SKM-1 treated with dmso at 0.1 percent for 144 hours (cell line): ENCODE measurements at regions not wholly inside any gene's neighbourhood (a gene's known extent, or its start where the extent isn't known, plus 50 kb on each side); places are given as distances from the start of the nearest gene placed in this dataset.

Source experiments
- DNase-seq: peaks from one replicate; lab custom pipeline; 2025; ENCODE audit not compliant: unreplicated experiment; lab: John Stamatoyannopoulos, UW

GRCh38 chr10:2870654-2871053, 196.7 kb upstream of the PFKP start:
- no peak for DNase-seq

GRCh38 chr10:2867788-2868299, 199.5 kb upstream of the PFKP start:
- no peak for DNase-seq

GRCh38 chr10:2866569-2866968, 200.8 kb upstream of the PFKP start:
- DNase-seq = no peak

- no peak for DNase-seq
Measured at GRCh38 chr10:2861632-2862210, 205.6 kb upstream of the PFKP start.

GRCh38 chr10:2858452-2858851, 208.9 kb upstream of the PFKP start:
- DNase-seq = no peak

GRCh38 chr10:2856598-2856997, 210.8 kb upstream of the PFKP start:
- no peak for DNase-seq

- DNase-seq = no peak
Measured at GRCh38 chr10:2852574-2853323, 214.6 kb upstream of the PFKP start.

- DNase-seq = no peak
Measured at GRCh38 chr10:2851566-2851965, 215.8 kb upstream of the PFKP start.

GRCh38 chr10:2850202-2850601, 217.1 kb upstream of the PFKP start:
- no peak for DNase-seq

GRCh38 chr10:2844925-2845324, 222.4 kb upstream of the PFKP start:
- DNase-seq = no peak

GRCh38 chr10:2839081-2839725, 228.1 kb upstream of the PFKP start:
- DNase-seq = peak; percentile 1

GRCh38 chr10:2837674-2838073, 229.7 kb upstream of the PFKP start:
- DNase-seq = no peak

GRCh38 chr10:2836921-2837662, 230.3 kb upstream of the PFKP start:
- no peak for DNase-seq

GRCh38 chr10:2834214-2834613, 233.1 kb upstream of the PFKP start:
- no peak for DNase-seq

GRCh38 chr10:2831509-2831908, 235.8 kb upstream of the PFKP start:
- DNase-seq = no peak

- no peak for DNase-seq
Measured at GRCh38 chr10:2828741-2829140, 238.6 kb upstream of the PFKP start.

- no peak for DNase-seq
Measured at GRCh38 chr10:2826675-2827074, 240.7 kb upstream of the PFKP start.

GRCh38 chr10:2825841-2826240, 241.5 kb upstream of the PFKP start:
- DNase-seq = no peak

- DNase-seq = no peak
Measured at GRCh38 chr10:2817940-2818636, 249.3 kb upstream of the PFKP start.

- DNase-seq = no peak
Measured at GRCh38 chr10:2813693-2814092, 253.7 kb upstream of the PFKP start.

GRCh38 chr10:2813286-2813685, 254.1 kb upstream of the PFKP start:
- DNase-seq = no peak
